ENCODE measurements at regions not wholly inside any gene's neighbourhood (a gene's known extent, or its start where the extent isn't known, plus 50 kb on each side); places are given as distances from the start of the nearest gene placed in this dataset.

- TF ChIP-seq POLR2A (IDR thresholded peaks at IDR 0.05; ENCODE audit: low read depth, low read length) (no peak), POU2F2 (IDR thresholded peaks at IDR 0.05; ENCODE audit: low read depth, low read length) (no peak), POLR2AphosphoS5 (IDR thresholded peaks at IDR 0.05; ENCODE audit: low read depth, low read length) (no peak), TAF1 (IDR thresholded peaks at IDR 0.05; ENCODE audit: low read depth, low read length) (no peak), SPI1 (IDR thresholded peaks at IDR 0.05; ENCODE audit: low read depth, low read length) (no peak), PAX5 (IDR thresholded peaks at IDR 0.05; ENCODE audit: insufficient read depth, low read length, severe bottlenecking) (no peak)
These were observed 210.3 kb upstream of the GPR26 start for GRCh38 chr10:123455861-123456260.
